Adrenal gland (tissue), 5 donors: ENCODE measurements at regions not wholly inside any gene's neighbourhood (a gene's known extent, or its start where the extent isn't known, plus 50 kb on each side); places are given as distances from the start of the nearest gene placed in this dataset.

Experiments used
- CTCF ChIP-seq, 6 experiments: fragments of 450-650 bp in 4 of 6; fragments of 200-600 bp in 2 of 6; sonication (generic) in 1 of 6; IDR thresholded peaks; 1 replicate in 5 of 6; 2 replicates in 1 of 6; pipeline versions ENCODE4 v1.5.1 to v1.8.0; 2016 to 2021; ENCODE audit warnings: antibody characterized with exemption in 6 of 6, mild to moderate bottlenecking in 2 of 6, moderate library complexity in 1 of 6
- POLR2A ChIP-seq, 2 donors: fragments of 450-650 bp; IDR thresholded peaks; one replicate each; pipeline ENCODE4 v1.6.1; 2017; ENCODE audit warnings: antibody characterized with exemption in 2 of 2, mild to moderate bottlenecking in 2 of 2, moderate library complexity in 1 of 2
- donor health status: DM: no; HTN: no; CAD: no.

GRCh38 chrY:8547931-8548330, 789.3 kb upstream of the TSPY4 start:
- TF ChIP-seq POLR2A (IDR thresholded peaks at IDR 0.05) = no peak
- TF ChIP-seq CTCF (IDR thresholded peaks at IDR 0.05) = no peak
